Activated gamma-delta T cell treated with anti-CD3 and anti-CD28 coated beads, Interleukin-2, amount 50 U/mL, for 16 hours (primary cell): ENCODE measurements at regions not wholly inside any gene's neighbourhood (a gene's known extent, or its start where the extent isn't known, plus 50 kb on each side); places are given as distances from the start of the nearest gene placed in this dataset.

Source experiments
- DNase-seq: peaks from one replicate; pipeline ENCODE4 v3.0.0-alpha.2; 2020; ENCODE audit warnings: low read depth

DNA sequence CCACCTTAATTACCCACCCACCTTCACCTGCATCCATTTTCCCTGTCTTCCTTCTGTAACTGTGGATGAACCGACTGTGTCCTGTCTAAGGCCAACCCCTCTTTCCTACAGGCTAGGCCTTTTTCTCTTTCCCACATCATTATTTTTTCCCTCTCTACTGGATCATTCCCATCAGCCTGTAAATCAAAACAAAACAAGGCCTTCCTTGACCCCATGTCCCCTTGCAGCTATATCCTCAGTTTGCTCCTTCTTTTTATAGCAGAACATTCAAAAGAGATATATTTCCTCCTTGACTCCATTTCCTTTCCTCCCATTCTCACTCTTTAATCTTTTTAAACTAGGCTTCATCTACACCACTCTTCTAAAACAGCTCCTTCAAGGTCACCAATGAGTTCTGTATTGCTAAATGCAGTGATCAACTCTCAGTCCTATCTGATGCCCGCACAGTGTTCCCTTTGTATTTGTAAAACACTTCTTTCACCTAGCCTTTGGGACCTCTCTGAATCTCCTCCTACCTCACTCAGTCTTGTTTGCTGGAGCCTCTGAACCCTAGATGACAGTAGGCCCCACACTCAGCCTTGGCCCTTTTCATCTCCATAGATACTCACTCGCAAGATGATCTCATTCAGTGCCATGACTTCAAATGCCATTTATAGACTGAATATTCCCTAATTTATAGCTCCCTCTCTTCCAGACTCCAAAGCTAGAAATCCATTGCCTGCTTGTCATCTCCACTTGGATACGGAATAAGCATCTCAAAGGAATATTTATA lies 55.7 kb downstream of the CXCR4 start:
- DNase-seq, result no peak

DNA sequence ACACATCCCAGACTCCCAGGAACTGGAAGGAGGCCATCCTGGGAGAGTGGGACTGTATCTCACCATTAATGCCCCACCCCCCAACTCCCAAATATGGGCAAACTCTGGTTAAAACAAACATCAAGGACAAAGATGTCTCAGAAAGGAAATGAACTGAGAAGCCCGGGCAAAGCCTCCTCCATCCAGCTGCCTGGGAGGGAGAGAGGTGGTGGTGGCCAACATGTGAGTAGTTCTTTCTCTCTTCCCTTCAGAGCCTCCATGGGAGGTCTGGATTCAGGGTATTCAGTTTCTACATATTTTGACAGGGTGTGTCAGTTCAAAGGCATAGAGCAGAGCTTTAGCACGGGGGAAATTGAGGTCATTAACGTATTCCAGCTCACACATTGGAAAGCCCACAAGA lies 57.5 kb downstream of the CXCR4 start:
- DNase-seq, result no peak

DNA sequence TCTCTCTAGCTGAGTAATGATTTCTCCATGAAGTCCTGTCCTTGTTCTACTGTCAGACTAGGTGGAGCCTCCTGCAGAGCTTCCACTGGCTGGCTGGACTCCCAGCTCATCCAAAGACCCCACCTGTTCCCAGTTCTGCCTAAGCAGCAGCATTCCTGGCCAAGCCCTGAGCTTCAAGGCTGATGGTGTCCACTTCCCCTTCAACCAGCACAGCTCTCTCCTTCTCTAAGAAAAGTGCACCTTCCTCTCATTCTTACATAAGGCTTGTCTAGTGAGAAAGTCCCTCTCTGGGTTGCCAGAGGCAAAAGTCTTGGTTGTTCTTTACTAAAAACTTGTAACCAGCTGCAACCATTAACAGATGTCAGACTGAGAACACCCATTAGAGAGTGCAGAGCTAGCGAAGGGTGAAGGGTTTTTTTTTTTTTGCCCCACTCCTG lies 58.9 kb downstream of the CXCR4 start:
- no peak for DNase-seq

DNA sequence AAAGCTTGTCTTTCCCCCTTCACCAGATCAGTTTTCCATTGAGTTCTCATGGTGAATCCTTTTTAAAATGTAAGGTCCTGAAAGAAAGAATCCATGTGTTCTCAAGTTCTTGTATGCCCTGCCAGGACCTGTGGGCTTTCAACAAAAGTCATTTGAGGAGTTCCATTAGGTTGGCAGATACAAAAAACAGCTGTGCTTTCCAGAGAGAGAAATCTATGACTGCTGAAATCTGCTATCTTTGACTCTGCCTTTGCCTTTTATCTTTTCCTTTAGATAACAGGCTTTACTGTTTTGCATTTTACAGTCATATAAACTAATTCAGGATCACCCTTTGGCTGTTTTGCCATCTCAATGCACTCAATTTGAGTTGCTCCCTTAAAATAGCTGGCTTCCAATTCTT lies 59.7 kb downstream of the CXCR4 start:
- DNase-seq, result no peak

DNA sequence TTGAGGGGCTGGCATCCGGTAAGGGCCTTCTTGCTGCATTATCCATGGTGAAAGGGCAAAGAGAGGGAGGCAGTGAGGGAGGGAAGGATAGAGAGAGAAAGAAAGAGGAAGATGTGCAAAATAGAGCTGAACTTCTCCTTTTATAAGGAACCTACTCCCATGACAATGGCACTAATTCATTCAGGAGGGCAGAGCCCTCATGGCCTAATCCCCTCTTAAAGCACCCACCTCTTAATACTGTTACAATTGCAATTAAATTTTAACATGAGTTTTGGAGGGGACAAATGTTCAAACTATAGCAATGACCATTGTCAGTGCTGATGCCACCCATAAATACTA lies 60.2 kb downstream of the CXCR4 start:
- no peak for DNase-seq

DNA sequence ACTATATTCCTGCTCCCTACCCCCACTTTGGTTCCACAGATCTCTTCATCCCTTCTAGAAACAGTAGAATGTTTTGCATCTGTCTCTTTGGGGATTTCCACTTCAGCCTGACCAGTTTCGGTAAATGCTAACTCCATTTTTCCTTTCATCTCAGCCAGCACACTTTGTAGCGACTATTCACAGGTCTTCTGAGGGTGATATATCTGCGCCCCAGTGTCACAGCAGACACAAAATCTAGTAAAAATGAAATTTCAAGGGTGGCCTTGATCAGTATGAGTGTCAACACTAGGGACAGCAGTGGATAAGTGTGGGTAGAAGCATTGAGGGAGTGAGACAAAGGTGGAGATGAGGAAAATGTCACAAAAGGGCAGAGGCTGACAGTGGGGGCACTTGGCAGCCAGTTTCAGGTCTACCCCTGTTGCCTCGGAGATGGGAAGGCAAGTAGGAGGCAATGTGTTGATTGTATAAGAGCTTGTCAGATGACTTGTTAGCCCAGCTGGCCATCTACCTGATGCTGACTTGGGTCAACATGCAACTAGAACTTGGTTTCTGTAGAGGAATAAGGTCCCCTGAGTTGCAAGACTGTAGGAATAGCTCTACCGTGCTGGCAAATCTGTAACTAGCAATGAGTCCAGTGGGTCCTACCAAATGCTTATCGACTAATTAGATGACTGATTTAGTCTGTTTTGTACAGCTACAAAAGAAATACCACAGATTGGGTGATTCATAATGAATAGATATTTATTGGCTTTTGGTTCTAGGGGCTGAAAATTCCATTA lies 60.7 kb downstream of the CXCR4 start:
- DNase-seq, result peak; percentile 16

DNA sequence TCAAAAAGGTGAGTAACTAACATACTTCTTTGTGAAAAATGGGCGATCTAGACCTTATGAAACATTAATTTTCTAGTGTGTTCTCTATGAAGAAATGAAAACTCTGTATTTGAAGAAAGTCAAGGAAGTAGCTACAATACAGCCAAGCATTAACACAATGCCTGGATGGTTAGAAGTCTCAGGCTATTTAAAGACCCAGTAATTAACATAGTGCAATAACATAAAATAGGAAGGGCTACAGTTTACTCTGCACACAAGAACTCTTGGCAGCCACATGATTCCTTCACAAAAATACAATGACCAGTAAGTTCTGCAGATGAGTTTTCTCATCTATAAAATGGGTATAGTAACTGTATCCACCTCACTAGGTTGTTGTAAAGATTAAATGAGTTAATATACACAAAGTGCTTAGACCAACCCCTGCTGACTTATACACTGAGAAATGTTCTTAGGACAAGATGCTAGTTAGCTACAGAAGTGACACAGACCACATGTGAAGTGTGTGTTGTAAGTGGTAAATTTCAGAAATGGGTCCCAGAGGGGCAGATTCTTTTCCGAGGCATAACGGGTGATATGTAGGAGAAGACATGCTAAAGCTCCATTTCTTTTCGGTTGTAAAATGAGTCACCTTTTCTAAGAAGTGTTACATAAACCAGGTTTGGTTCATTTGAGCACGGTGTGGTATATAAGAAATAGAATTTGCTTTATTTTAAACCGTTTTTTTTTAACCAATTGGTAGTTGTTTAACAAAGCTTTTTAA lies 61.8 kb downstream of the CXCR4 start:
- no peak for DNase-seq

DNA sequence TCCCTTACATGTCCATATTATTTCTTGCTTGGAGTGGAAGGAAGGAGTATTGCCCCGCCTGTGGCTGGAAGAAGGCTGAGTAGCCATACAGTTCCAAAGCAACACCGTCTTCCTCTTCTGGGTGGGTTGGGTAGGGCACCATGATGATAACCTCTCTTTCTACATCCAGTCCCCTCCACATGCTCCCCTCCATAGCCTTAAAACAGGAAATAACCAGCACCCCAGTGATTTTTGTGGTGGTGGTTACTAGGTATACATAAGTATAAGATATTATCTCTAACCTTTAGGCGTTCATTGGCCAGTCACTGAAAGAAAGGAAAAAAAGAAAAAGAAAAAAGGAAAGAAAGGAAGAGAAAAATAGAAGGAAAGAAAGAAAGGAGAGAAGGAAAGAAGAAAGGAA lies 63.1 kb downstream of the CXCR4 start:
- no peak for DNase-seq

DNA sequence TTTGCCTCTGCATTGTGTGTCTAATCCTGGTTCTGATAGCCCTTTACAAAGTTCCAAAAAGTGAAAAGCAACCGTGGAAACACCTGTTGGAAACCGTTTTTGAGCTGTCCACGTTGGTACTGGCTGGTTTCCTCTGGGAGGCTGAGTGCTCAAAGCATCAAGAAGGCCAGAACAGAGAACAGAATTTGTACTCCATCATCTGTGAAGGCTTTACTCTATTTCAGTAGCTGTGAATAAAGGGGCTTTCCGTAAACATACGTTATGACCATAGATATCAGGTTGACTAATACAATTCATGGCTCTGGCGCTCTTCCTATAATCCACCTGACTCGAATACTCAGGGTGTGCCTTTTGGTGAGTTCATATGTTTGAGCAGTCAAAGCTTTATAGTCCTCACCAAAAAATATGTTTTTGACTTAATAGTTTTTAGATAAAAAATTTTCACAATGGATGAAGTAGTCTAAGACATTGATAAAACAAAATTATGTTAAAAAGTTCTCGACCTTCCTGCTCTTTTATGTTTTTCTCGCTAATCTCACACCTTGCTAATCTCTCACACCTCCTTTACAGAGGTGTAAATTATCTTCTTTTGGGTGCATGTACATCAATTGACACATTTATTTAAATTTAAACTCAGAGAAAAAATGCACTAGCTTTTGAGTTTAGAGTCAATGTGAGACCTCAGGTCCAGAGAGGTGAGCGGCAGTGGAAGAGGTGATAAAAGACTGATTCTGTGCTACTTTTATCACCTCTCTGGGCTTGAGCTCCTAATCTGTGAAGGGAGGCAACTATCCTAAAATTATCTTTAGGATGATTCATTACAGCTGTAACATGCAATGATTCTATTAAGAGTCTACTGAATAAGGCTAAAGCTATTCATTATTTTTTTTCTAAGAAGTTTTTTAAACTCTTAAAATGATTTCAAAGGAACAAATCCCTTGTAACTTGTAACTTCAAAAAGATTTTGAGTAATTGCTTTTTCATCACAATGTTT lies 65.3 kb downstream of the CXCR4 start:
- no peak for DNase-seq

DNA sequence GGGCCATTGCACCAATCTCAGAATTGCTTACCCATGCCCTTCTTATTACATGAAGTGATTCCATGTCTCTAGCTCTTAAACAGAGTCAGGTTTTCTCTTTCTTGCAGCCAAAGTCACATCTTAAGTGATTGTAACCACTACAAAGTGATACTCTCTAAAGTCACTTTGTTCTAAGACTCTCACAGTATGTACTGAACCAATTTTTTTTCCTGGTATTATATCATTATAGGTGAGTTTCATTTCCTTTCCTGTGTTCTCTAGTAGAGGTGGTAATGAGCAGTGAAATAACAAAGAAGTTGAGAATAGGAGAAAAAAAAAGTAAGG lies 66.3 kb upstream of the DARS1 start:
- DNase-seq, result no peak

DNA sequence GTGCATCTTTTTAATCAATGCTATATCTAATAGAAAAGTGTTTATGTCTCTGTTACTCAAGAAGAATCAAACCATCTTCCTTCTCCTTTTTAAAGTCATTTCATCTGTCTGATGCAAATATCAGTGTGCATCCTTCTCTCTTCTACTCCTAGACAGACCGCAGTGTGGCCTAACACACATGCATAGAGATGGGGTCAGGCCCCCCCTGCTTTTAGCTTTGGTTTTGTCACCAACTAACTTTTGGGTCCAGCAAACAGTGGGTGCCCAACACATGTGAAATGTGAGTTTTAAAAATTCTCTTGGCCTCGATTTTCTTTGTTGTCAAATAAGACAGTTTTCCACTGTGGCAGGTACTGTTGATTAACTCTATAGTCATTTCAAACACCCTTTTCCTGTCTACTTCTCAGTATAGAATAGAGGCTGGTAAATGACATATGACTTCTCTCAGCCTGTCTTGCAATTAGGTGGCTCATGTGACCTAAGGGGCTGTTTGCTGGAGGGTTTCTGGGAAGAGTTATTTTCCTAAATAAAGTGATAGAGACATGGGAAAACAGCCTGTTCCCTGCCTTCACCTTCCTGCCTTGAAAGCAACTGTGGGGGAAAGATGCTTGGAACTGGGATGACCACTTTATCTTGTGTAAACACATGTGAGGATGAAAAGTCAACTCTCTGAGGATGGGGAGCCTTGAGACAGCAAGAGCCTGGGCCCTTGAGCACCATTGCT lies 65.7 kb upstream of the DARS1 start:
- DNase-seq, result no peak

DNA sequence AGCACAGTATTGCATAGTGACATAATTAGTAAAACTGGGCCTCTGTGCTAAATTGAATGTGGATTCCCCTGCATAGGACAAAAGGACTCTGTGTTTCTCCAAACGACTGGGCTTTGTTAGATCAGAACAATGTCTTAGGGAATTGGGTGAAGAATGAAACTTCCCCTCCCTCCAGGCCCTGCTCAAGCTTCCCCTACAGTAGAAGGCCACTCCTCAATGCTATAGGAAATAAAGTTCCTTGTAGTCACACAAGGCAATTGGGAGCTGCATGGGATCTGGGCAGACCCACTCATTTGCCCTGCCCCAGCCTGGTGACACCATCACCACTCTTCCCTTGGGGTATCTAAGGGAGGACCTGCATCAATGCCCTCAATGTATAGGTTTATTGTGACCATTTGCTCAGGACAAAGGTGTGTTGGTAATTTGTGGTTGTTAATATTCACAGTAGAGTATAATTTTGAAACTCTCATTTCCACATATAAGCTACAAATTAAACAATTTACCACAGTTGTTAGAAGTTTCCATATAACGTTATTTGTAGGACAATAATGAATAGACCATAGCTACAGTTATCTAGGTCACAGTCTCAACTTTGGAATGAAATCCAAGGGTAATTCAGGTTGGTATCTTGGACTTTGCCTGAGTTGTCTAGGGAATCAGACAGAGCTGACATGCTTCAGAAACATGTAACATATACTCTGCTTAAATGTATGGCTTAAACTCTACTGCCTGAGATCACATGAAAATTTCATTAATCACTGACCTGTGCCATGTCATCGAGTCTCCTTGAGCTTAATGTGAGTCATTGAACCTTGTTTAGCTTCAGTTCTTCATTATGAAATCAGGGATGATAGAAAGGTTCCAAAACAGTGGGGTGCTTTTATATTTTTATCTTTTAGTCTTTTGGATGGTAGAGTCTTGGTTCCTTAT lies 64.8 kb upstream of the DARS1 start:
- DNase-seq, result no peak

DNA sequence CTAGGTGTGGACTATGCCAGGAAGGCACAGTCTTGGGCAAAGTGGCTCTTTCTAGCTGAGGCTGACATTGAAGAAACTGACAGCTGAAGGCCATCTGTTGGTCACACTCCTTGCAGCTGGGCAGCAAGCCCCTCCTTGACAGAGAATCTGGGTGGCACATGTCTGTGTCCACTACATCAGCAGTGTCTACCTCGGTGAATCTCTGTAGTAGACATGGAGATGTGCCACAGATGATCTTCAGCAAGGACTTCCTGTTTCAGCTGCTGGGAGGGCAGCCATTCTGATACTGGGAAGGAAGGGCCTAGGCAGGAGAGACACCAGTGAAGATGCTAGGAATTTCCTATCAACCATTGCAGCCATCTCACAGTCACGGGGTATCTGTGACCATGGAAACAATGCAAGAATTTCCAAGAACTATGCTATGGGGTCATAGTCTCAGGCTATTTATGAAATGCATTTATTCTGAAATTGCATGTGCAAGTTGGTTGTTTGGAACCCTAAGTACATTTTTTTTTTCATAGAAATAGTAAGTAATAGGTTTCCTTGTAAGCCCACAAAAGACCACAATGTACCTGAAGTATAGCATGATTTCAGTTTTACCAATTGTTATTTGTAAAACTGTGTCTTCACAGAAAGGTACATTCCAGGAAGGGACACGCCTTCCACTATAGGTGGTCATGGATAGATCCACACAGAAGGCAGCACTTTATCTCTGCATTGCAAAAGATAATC lies 63.8 kb upstream of the DARS1 start:
- DNase-seq, result no peak

DNA sequence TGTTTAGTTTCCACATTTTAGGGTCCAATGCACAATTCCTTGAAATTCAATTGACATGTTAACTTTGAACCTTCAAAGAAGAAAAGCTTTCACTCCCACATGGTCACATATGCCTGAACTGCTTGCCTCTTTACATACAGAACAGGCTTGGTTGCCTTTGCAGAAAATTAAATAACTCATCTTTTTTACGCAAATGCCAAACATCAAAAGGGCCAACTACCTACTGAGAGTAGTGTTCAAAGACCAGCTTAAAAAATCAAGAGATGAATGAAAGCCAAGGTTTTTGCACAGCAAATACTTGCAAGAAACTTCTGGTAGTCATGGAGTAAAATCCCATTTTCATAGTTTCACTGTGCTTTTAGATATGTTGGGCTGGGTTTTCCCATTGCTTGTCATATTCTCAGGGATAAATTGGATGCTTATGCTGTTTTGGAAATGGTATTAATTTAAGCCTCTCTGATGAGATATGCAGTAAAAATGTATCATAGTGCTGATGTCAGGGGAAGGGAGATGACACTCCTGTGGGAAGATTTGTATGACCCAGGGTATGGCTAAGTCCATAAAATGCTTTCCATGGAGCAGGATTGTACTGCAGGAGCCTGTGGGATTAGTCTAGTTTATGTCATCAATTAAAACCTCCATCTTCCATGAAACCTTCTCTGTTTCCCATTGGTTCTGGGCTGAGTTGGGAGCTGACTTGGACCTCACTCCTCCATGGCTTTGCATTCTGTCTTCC lies 60.6 kb upstream of the DARS1 start:
- DNase-seq, result no peak

DNA sequence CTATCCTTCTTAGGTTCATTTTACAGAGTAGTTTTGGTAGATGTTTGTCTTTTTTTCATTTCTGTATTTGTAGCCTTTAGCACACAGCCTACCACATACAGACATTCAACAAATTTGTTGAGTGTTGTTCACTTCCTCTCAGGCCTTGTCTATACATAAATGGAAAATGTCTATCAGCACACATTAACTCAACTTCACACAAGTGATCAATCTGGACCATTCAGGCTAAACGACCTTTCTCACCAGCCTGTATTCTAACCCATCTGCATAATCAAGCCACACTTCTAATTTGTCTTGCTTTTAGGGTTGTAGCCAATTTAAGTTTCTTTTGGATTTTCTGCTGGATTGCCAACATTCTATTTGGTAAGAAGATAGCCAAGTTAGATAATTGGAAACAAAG lies 59.9 kb upstream of the DARS1 start:
- no peak for DNase-seq
